22Rv1 (cell line): ENCODE measurements at regions not wholly inside any gene's neighbourhood (a gene's known extent, or its start where the extent isn't known, plus 50 kb on each side); places are given as distances from the start of the nearest gene placed in this dataset.

Experiments
- CTCF ChIP-seq: fragments of 450-650 bp; IDR thresholded peaks from 2 replicates; pipeline ENCODE4 v1.5.1; 2017; ENCODE audit warnings: mild to moderate bottlenecking
- ZFX ChIP-seq: fragments of 450-650 bp; IDR thresholded peaks from 2 replicates; pipeline ENCODE4 v1.6.1; 2017; ENCODE audit warnings: antibody characterized with exemption, borderline replicate concordance

GRCh38 chr18:78929516-78929915 lies 50.1 kb upstream of the SALL3 start:
- TF ChIP-seq CTCF (no peak), ZFX (no peak)
